Muscle of back (tissue), 3 donors: ENCODE measurements at regions not wholly inside any gene's neighbourhood (a gene's known extent, or its start where the extent isn't known, plus 50 kb on each side); places are given as distances from the start of the nearest gene placed in this dataset.

Experiments
- DNase-seq, 3 donors: peaks; one replicate each; pipeline versions ENCODE4 v3.0.0 to v3.0.0-alpha.2; 2013

- no peak for DNase-seq
Observed at GRCh38 chr2:236689393-236689700, 119.7 kb downstream of the ACKR3 start.

DNA sequence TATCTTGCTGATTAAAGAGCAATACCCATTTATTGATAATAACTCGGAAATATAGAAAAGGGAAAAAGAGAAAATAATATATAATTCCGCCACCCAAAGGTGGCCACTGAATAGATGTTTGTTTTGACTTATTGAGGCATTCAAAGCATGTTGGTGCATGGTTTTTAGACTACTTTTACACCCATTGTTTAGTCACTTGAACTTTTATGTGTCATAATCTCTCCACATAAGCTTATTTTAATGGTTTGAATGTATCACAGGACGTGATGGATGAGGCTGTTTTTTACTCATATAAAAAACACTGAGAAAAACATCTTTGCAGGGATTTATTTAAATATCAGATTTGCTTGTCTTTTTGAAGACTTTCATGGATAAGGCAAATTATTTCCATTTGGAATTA is 120.4 kb downstream of the ACKR3 start:
- no peak for DNase-seq

- no peak for DNase-seq
Observed at GRCh38 chr2:236690726-236691125, 121.1 kb downstream of the ACKR3 start.

- no peak for DNase-seq
Observed at GRCh38 chr2:236691799-236692167, 122.2 kb downstream of the ACKR3 start.

DNA sequence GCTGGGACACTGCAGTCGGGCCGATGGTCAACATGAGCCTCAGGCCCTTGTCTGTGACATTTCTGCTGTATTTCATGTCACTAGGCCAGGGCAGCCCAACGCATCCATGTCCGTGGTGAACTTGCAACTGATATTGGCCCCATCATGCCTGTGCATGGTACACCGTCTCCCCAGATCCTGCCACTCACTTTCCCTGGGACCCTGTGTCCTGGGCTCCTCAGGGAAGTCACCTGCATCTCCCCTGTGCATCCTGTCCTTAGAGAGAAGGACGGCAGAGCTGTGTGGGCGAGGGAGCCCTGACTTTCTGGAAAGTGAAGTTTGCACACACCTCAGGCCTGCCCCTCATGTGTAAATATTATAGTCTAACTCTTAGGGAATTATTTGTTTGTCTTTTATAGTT is 123.3 kb downstream of the ACKR3 start:
- no peak for DNase-seq

DNA sequence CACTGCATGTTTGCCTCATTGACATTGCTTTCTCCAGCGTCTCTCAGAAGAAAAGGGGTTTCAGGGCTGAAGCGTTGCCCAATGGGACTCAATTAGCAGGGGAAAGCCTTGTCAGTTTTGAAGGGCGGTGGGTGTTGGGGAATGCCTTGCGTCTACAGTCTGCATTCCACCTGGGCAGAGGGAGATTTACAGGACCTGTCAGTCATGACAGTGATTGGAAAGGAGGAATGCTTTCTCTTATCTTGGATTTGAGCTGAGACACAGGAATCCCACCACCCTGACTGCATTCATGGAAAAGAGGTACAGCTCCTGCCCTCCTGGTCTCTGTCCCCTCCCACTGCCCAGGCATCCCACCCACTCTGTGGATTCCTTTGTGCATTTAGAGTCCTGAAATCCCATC is 123.9 kb downstream of the ACKR3 start:
- no peak for DNase-seq

- DNase-seq = no peak
Observed at GRCh38 chr2:236694146-236694888, 124.7 kb downstream of the ACKR3 start.

- DNase-seq = no peak
Observed at GRCh38 chr2:236696834-236697233, 127.2 kb downstream of the ACKR3 start.

- no peak for DNase-seq
Observed at GRCh38 chr2:236698016-236698627, 128.5 kb downstream of the ACKR3 start.

DNA sequence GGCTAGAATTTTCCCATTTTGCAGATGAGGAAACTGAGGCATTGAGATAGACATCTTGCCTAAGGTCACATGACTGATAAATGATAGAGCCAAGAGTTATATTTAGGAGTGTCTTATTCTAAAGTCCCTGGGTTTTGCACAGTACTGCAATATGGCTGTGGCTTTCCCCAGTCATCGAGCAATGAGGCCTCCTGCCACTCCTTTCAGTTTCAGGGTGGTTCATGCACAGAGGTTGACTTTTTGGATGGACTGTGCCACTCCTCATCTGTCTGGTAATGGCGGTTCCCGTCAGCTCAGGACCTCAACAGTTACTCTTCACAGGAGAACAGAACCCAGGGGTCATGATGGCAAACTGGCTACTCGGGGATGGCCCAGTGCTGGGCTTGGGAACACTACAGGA is 131.1 kb downstream of the ACKR3 start:
- DNase-seq = no peak

GRCh38 chr2:236702657-236703372 is 133.2 kb downstream of the ACKR3 start:
- DNase-seq = no peak

GRCh38 chr2:236703373-236703709 is 133.7 kb downstream of the ACKR3 start:
- no peak for DNase-seq

DNA sequence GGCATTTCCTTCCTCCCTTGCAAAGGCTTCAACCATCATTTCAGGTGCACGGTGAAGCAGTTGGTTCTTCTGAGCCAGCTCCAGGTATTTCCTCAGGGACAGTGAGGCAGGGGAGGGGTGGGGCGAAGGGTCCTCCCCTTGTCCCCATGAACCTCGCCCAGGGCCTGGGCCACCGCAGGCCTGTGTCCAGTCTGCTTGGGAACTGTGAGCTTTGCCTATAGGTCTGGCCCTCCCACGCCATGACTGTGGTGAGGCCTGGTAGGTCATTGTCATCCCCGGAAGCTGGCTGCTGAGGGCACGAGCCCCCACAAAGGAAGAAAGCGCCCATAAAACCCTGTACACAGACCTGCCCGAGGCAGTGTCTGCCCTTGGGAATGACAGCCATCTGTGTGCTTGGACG is 134.3 kb downstream of the ACKR3 start:
- no peak for DNase-seq

- no peak for DNase-seq
Observed at GRCh38 chr2:236704887-236705286, 135.3 kb downstream of the ACKR3 start.

- peak in 1 of 3 donors; percentile 35 for DNase-seq
Observed at GRCh38 chr2:236705295-236706105, 135.9 kb downstream of the ACKR3 start.

DNA sequence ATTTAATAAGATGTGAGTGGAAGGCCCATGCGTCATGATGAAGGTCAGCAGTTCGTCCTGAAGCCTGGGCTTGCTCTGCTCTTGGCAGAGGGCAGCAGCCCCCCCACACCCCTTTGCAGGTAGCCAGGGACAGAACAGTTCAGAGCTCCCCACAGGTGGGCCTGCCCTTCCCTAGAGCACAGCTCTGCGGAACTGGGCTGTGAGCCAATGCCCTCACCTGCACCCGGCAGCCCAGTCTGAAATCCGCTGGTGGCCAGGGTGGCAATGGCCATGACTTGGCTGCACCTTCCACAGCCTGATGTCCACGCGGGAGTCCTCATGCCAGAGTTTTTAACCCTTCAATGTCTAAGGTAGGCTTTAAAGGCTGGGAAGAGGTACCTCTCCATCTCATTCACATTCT is 136.7 kb downstream of the ACKR3 start:
- DNase-seq = no peak

GRCh38 chr2:236706803-236707202 is 137.2 kb downstream of the ACKR3 start:
- DNase-seq = no peak

- no peak for DNase-seq
Observed at GRCh38 chr2:236711440-236711839, 141.8 kb downstream of the ACKR3 start.

GRCh38 chr2:236712304-236712703 is 142.7 kb downstream of the ACKR3 start:
- peak in 1 of 3 donors; percentile 43 for DNase-seq

DNA sequence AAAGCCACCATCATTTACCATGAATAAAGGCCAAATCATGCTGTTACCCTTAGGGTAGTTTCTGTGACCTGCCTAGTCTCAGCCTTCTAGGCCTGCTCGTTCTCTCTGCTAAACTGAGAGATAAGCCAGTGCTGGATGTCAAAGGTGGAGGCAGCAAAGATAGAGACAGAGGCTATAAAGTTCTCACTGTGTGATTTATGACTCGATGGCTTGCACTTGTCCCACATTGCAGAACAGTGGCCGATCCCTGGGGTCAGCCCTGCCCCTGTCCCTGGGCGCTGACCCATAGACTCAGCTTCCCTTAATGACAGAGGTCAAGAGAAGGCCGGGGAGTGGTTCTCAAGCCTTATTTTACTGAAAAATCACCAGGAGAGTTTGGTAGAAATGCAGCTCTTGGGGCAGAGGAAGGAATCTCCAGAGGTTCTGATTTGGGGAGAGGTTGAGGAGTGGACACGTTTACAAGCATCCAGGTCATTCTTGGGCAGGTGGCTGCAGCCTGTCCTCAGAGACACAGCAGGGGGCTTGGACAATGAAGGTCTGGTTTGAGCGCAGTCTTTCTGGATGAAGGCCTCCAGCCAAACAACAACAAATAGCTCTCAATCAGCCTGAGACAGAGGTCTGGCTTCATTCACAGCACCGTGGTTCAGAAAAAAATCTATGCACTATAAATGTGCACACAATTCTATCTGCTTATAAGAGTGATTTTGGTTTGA is 143.5 kb downstream of the ACKR3 start:
- DNase-seq = no peak

DNA sequence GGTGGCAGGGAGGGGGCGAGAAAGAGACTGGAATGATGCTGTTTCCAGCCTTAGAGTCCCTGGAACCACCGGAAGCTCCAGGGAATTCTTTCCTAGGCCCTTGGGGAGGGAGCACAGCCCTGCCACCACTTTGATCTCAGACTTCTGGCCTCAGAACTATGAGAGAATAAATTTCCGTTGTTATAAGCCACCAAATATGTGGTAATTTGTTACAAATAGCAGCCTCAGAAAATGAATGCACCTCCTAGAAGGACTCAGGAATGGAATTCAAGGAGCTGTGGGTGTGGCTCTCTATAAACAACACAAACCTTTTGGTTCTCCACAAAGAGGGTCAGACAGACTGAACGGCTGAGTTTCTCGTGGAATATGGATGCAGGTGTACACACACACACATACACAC is 144.5 kb downstream of the ACKR3 start:
- DNase-seq = no peak

- DNase-seq = peak in 1 of 3 donors; percentile 40
Observed at GRCh38 chr2:236715077-236715476, 145.5 kb downstream of the ACKR3 start.
